SH-SY5Y (cell line): ENCODE measurements at regions not wholly inside any gene's neighbourhood (a gene's known extent, or its start where the extent isn't known, plus 50 kb on each side); places are given as distances from the start of the nearest gene placed in this dataset.

ENCODE experiments used
- GATA2 ChIP-seq: IDR thresholded peaks from 2 replicates; pipeline ENCODE4 v1.6.1; 2011; ENCODE audit warnings: mild to moderate bottlenecking, low read depth, low read length
- GATA3 ChIP-seq: IDR thresholded peaks from 2 replicates; pipeline ENCODE4 v1.6.1; 2011; ENCODE audit warnings: low read depth, mild to moderate bottlenecking, low read length, moderate library complexity

DNA sequence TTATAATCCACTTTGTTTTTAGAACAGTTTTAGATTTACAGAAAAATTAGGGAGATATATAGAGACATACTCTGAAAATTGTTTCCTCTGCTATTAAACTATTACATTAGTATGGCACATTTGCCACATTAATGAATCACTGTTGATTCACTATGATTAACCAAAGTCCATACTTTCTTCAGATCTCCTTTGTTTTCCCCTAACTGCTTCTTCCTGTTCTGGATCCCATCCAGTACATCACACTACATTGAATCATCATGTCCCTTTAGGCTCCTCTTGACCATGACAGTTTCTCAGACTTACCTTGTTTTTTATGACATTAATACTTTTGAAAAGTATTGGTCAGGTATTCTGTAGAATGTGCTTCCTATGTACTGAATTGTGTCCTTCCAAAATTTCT lies 109.2 kb upstream of the EDNRA start:
- TF ChIP-seq GATA2 (no peak), GATA3 (no peak)
